ENCODE measurements at regions not wholly inside any gene's neighbourhood (a gene's known extent, or its start where the extent isn't known, plus 50 kb on each side); places are given as distances from the start of the nearest gene placed in this dataset.
"Not testable (repeated sequence)": the region's sequence is repeated elsewhere in the genome, so short reads cannot be mapped to it uniquely, and the experiment has no call there.

GRCh38 chr2:95767950-95768349, 176.1 kb downstream of the TRIM43 start:
- not testable (repeated sequence) for DNase-seq

- not testable (repeated sequence) for DNase-seq
These were observed 177.5 kb downstream of the TRIM43 start for GRCh38 chr2:95769256-95769655.

GRCh38 chr2:95770726-95771125, 178.9 kb downstream of the TRIM43 start:
- DNase-seq = not testable (repeated sequence)

DNA sequence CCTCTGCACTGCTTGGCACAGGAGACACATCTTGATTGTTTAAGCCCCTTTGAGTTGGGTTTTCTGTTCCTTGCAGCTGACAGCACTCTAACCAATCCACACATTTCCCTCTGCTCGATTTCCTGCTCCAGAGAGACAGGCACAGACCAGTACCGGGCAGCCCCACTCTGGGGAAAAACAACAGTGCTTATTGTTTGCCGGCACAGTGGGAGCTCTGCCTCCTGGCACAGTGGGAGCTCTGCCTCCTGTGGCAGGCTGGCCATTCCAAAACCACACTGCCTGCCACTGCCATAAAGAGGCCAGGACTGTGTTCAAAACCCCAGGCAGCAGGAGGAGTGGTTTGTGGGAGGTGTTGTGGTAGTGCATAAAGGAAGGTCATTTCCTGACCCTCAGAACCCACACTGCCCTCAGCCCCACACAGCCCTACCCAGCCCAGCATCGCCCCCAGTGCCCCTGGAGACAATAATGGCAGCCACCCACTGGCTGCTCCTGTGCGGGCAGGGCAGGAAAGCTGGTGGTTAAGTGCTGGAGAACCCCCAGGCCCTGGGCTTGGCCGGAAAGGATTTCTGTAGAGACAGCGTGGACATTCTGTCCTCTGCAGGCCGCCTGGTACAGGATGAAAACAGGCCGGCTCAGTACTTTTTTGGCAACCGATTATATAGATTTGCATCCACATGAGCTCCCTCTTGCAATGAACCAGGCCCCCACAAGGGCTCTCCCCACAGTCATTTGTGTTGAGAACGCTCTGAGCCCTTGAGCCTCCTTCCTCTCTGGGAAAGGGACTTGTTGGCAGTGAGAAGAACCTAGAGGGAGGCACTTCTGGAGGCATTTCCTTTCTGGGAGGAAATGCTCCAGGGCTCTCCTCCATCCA, 182.8 kb downstream of the TRIM43 start:
- not testable (repeated sequence) for DNase-seq

DNA sequence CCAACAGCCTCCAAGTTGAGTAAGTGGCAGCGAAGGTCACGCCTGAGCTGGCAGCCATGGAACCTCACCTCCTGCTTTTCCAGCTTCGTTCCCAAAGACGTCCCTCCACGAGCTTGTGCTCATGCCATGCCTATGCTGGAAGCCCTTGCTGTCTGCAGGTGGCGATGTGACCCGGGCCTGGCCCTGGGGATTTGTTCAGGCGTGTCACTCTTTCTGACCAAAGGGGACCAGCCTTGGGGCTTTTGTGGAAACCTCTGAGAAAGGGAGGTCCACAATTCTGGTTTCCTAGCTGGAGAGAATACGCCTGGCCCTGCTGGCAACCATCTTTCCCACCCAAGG, 183.4 kb downstream of the TRIM43 start:
- not testable (repeated sequence) for DNase-seq

All from DMS53 (cell line).